Left lung (tissue), 4 donors: ENCODE measurements at regions not wholly inside any gene's neighbourhood (a gene's known extent, or its start where the extent isn't known, plus 50 kb on each side); places are given as distances from the start of the nearest gene placed in this dataset.
"Not testable (repeated sequence)": the region's sequence is repeated elsewhere in the genome, so short reads cannot be mapped to it uniquely, and the experiment has no call there.

Source experiments
- ATAC-seq: fragments of 200-7000 bp; cut with Tn5 transposase; one replicate; pipeline ENCODE4 v1.9.1; 2020; ENCODE audit warnings: moderate library complexity
- DNase-seq, 4 donors: peaks; one replicate each; pipeline ENCODE4 v3.0.0-alpha.2; 2013 to 2020
- H3K27ac ChIP-seq, 2 donors: fragments of 200-600 bp; sonication (generic) in 1 of 2; one replicate each; pipeline versions ENCODE4 v1.5.0 to v1.8.0; 2020 to 2021
- H3K27me3 ChIP-seq, 2 donors: fragments of 200-600 bp; sonication (generic) in 1 of 2; one replicate each; pipeline versions ENCODE4 v1.5.0 to v1.8.0; 2020 to 2021
- H3K36me3 ChIP-seq, 2 donors: fragments of 200-600 bp; sonication (generic) in 1 of 2; one replicate each; pipeline versions ENCODE4 v1.5.0 to v1.8.0; 2020 to 2021
- H3K4me1 ChIP-seq, 2 donors: fragments of 200-600 bp; one replicate each; pipeline ENCODE4 v1.8.0; 2021
- H3K4me3 ChIP-seq, 2 donors: fragments of 200-600 bp; sonication (generic) in 1 of 2; one replicate each; pipeline versions ENCODE4 v1.5.0 to v1.8.0; 2020 to 2021; ENCODE audit warnings: mild to moderate bottlenecking in 1 of 2
- H3K9me3 ChIP-seq, 2 donors: fragments of 200-600 bp; sonication (generic) in 1 of 2; one replicate each; pipeline versions ENCODE4 v1.5.0 to v1.8.0; 2020 to 2021
- intact Hi-C, 2 donors: fragments of 100-400 bp; cut with DNase I; formaldehyde crosslinking; loops; one replicate each; pipeline versions ENCODE4 v1.11.2 to v1.14.2; 2022
- TF ChIP-seq, protein P1 (sequence below), 2 donors: fragments of 200-600 bp; sonication (generic) in 1 of 2; IDR thresholded peaks; one replicate each; pipeline versions ENCODE4 v1.5.0 to v1.8.0; 2021; ENCODE audit warnings: antibody characterized with exemption in 2 of 2
- donor health status: DM: no; HTN: yes; CAD: no.
- donor health status: DM: no; HTN: no; CAD: no.

DNA sequence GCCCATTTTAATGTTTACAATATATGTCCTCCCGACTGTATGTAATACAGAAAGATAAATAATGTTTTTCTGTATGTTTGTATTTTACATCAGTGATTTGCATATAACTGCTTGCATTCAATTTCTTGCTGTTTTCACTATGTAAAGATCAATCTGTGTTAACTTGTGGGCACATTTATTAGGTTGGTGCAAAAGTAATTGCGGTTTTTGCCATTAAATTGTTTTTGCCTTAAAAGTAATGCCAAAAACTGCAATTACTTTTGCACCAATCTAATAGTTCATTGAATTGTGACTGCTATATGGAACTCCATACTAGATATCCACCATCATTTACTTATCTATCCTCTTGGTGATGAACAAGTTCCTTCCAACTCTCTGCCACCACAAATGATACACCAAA, 73.9 kb upstream of the SRD5A3 start:
- no peak for ATAC-seq
- TF ChIP-seq, protein P1, sequence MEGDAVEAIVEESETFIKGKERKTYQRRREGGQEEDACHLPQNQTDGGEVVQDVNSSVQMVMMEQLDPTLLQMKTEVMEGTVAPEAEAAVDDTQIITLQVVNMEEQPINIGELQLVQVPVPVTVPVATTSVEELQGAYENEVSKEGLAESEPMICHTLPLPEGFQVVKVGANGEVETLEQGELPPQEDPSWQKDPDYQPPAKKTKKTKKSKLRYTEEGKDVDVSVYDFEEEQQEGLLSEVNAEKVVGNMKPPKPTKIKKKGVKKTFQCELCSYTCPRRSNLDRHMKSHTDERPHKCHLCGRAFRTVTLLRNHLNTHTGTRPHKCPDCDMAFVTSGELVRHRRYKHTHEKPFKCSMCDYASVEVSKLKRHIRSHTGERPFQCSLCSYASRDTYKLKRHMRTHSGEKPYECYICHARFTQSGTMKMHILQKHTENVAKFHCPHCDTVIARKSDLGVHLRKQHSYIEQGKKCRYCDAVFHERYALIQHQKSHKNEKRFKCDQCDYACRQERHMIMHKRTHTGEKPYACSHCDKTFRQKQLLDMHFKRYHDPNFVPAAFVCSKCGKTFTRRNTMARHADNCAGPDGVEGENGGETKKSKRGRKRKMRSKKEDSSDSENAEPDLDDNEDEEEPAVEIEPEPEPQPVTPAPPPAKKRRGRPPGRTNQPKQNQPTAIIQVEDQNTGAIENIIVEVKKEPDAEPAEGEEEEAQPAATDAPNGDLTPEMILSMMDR (IDR thresholded peaks at IDR 0.05): no peak
- no peaks in the 10 kb centered on the region for H3K27me3 ChIP-seq
- DNase-seq: no peak
- intact Hi-C loops: no loop called here
- no peak overlapping the region for H3K27ac ChIP-seq
- no peaks in the 10 kb centered on the region for H3K9me3 ChIP-seq
- peaks cover 0 to 3% of the 10 kb centered on the region in 2 donors for H3K4me1 ChIP-seq
- H3K4me3 ChIP-seq: no peak overlapping the region
- no peaks in the 10 kb centered on the region for H3K36me3 ChIP-seq

DNA sequence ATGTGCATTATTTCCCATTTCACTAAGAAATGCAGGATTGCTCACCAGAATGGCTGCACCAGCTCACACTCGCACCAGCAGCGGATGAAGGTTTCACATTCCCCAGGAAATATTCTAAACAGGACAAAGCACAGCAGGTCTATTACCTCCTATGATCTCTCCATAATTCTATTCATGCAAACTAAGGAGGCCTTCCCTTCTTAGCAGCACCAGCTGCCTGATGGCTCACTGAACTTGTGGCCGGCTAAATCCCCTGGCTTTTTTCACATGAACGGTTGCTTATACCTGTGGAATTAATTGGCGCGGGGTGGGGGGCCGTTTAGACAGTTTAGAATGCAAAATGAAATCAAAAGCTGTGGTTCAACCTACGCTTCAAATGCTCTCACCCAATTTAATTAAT, 73.5 kb upstream of the SRD5A3 start:
- Histone ChIP-seq H3K36me3 (no peaks in the 10 kb centered on the region), H3K4me1 (peaks cover 0 to 3% of the 10 kb centered on the region in 2 donors), H3K27me3 (no peaks in the 10 kb centered on the region), H3K9me3 (no peaks in the 10 kb centered on the region), H3K27ac (no peak overlapping the region), H3K4me3 (no peak overlapping the region)
- TF ChIP-seq, protein P1 (IDR thresholded peaks at IDR 0.05): no peak
- intact Hi-C loops: no loop called here
- ATAC-seq: no peak
- no peak for DNase-seq

DNA sequence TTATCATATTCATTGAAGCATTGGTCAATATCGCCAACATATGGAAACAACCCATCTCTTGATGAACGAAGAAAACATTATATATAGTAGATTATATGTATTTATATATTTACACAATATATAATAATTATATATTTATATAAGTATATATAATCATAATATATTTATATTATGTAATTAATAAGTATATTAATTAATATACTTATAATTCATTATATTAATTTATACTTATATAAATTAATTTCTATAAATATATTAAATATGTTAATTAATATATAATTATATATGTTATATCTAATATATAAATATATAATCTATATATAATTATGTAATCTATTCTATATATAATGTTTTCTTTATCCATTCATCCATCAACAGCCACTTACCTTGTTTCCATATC, 69.0 kb upstream of the SRD5A3 start:
- DNase-seq (no peak), ATAC-seq (no peak)
- Histone ChIP-seq H3K27ac (no peak overlapping the region), H3K9me3 (peaks cover 0 to 13% of the 10 kb centered on the region in 2 donors), H3K36me3 (no peaks in the 10 kb centered on the region), H3K27me3 (no peaks in the 10 kb centered on the region), H3K4me3 (no peak overlapping the region), H3K4me1 (no peaks in the 10 kb centered on the region)
- intact Hi-C loops: no loop called here
- TF ChIP-seq, protein P1 (IDR thresholded peaks at IDR 0.05): no peak

DNA sequence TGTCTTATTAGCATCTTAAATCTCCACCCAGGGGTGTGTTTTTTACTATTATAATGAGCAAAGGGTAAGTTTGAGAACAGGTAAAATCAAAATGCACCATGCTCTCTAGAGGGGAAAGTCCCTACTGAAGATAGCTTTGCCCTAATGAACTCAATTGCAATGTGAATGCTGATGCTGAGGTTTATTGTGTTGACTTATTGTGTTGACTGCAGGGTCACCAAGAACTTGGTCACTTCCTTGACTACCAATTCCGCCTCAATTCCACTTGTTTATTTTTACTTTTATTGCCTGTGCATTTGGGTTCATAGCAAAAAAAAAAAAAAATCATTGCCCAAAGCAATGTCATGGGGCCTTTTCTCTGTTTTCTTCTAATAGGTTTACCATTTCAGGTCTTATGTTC, 67.7 kb upstream of the SRD5A3 start:
- TF ChIP-seq, protein P1 (IDR thresholded peaks at IDR 0.05): no peak
- H3K9me3 ChIP-seq: peaks cover 0 to 16% of the 10 kb centered on the region in 2 donors

DNA sequence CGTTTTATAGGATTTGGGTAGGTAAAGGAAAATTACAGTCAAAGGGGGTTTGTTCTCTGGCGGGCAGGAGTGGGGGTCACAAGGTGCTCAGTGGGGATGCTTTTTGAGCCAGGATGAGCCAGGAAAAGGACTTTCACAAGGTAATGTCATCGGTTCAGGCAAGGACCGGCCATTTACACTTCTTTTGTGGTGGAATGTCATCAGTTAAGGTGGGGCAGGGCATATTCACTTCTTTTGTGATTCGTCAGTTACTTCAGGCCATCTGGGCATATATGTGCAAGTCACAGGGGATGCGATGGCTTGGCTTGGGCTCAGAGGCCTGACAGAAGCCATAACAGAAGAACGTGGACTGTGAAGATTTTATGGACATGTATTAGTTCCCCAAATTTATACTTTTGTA, 65.6 kb upstream of the SRD5A3 start:
- H3K27me3 ChIP-seq, ATAC-seq, H3K27ac ChIP-seq, intact Hi-C loops, H3K4me3 ChIP-seq, H3K36me3 ChIP-seq, H3K4me1 ChIP-seq, DNase-seq: not testable (repeated sequence)
- H3K9me3 ChIP-seq: peaks cover 0 to 38% of the 10 kb centered on the region in 2 donors

More for the DNA sequence above, 67.7 kb upstream of the SRD5A3 start:
- no peak overlapping the region for H3K27ac ChIP-seq
- DNase-seq: no peak
- H3K36me3 ChIP-seq: no peaks in the 10 kb centered on the region
- intact Hi-C loops: no loop called here
- no peak for ATAC-seq
- no peaks in the 10 kb centered on the region for H3K27me3 ChIP-seq
- H3K4me3 ChIP-seq: no peak overlapping the region
- H3K4me1 ChIP-seq: no peaks in the 10 kb centered on the region

DNA sequence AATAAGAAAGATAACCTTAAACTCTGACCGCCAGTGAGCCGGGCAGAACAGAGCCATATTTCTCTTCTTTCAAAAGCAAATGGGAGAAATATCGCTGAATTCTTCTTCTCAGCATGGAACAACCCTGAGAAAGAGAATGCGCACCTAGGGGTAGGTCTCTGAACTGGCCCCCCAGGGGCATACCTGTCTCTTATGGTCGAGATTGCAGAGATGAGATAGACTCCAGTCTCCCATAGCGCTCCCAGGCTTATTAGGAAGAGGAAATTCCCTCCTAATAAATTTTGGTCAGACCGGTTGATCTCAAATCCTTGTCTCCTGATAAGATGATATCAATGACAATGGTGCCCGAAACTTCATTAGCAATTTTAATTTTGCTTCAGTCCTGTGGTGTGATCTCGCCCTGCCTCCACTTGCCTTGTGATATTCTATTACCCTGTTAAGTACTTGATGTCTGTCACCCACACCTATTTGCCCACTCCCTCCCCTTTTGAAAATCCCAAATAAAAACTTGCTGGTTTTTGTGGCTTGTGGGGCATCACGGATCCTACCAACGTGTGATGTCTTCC, 64.8 kb upstream of the SRD5A3 start:
- not testable (repeated sequence) for DNase-seq

More for the DNA sequence above, 64.8 kb upstream of the SRD5A3 start:
- H3K4me3 ChIP-seq, intact Hi-C loops, H3K27me3 ChIP-seq, ATAC-seq, H3K4me1 ChIP-seq, H3K27ac ChIP-seq, H3K36me3 ChIP-seq: not testable (repeated sequence)
- H3K9me3 ChIP-seq: peaks cover 0 to 41% of the 10 kb centered on the region in 2 donors
